T-helper 1 cell treated with Interleukin-12 subunit alpha and Interleukin-12 subunit beta and Interleukin-4 antibody, amounts not matched to agents 30 ng/mL and 1 ng/mL, for 36 hours (primary cell): ENCODE measurements at regions not wholly inside any gene's neighbourhood (a gene's known extent, or its start where the extent isn't known, plus 50 kb on each side); places are given as distances from the start of the nearest gene placed in this dataset.
"Not testable (repeated sequence)": the region's sequence is repeated elsewhere in the genome, so short reads cannot be mapped to it uniquely, and the experiment has no call there.

Source experiments
- intact Hi-C: fragments of 100-400 bp; cut with micrococcal nuclease; formaldehyde crosslinking; loops from one replicate; pipeline ENCODE4 v1.15.1; 2024

- intact Hi-C loops, result no loop called here
These were observed 1162.1 kb upstream of the SEMA6A start for GRCh38 chr5:117736698-117737097.

DNA sequence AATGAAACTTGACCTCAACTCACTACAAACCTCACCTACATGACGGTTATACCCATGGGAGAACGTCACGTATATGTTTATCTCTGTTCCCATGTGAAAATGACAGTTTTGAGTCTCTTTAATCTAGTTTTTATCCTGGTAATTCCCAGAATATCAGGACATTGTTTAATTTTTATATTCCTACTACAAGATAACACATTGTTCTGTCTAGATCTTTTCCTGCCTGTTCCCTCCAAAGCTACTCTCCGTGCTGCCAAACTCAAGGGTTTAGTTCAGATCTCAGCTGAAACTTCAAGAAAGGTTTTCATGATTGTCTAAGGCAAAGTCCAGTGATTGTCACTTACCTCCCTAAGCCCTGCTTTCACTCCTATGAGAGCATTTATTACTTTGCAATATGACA, 1159.4 kb upstream of the SEMA6A start:
- intact Hi-C loops, result no loop called here

DNA sequence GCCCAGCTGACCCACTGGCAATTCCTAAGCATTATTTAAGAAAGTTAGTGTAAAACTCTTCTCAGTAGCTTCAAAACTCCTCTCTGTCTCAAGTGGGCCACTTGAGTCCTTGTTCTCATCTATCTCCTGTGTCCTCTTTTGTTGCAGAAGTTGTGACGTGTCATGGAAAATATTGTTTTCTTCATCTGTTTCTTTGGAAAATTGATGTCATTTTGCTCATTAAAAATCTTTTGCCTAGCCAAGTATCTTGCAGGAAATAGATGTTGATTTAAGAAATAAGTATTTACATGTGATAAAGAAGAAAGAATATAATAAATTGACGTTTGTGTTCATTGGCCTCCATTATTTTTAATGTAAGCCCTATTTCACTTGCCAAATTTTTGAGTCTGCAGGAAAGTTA, 1158.4 kb upstream of the SEMA6A start:
- intact Hi-C loops, result no loop called here

DNA sequence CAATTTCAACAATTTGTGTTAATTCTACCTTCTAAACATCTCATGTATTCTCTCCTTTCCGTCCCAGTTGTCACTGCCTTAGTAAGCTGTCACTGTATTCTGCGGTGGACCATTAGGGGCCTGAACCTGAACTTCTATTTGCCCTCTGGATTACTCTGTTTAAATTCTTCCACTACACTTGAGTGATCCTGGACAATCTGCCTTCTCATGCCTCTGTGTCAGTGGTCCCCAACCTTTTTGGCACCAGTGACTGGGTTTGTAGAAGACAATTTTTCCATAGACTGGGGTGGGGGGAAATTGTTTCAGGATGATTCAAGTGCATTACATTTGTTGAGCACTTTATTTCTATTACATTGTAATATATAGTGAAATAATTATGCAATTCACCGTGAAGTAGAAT, 1157.6 kb upstream of the SEMA6A start:
- intact Hi-C loops, result no loop called here

DNA sequence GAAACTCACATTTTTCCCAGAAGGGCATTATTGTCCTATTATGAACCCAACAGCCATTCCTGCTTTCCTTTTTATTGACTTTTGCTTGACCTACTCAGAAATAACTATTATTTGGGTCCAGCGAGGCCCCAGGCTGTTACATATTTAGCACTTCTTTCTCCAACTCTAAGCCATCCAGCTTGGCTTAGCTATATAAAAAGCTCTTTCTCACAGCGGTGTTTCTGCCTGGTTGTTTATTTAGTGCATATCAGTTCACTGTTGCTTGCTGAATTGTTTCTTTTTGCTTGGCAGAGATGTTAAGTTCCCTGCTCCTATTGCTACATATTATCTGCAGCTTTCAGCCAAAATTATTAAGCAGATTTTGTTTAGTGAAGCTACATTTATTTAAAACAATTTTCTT, 1156.8 kb upstream of the SEMA6A start:
- intact Hi-C loops, result no loop called here

- intact Hi-C loops, result not testable (repeated sequence)
These were observed 1146.2 kb upstream of the SEMA6A start for GRCh38 chr5:117720784-117721183.

- intact Hi-C loops, result no loop called here
These were observed 1144.8 kb upstream of the SEMA6A start for GRCh38 chr5:117719413-117719812.

DNA sequence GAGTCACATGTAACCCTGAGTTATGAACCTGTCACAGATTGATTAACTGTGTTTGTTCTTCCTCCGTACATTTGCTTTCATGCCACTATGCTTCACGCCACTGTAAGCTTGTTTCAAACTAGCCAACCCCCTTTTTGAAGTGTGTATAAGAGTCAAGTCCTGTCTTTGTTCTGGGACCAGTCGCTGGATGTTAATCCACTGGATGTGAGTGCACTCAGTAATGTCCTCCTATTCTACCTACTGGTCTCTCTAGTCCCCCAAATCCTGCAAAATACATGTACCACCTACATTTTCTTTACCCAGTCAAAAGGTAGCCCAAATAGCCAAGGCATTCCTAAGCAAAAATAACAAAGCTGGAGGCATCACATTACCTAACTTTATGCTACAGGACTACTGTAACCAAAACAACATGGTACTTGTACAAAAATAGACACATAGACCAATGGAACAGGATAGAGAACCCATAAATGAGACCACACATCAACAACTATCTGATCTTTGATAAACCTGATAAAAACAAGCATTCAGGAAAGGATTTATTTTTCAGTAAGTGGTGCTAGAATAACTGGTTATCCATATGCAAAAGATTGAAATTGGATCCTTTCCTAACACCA, 1139.1 kb upstream of the SEMA6A start:
- intact Hi-C loops, result no loop called here

DNA sequence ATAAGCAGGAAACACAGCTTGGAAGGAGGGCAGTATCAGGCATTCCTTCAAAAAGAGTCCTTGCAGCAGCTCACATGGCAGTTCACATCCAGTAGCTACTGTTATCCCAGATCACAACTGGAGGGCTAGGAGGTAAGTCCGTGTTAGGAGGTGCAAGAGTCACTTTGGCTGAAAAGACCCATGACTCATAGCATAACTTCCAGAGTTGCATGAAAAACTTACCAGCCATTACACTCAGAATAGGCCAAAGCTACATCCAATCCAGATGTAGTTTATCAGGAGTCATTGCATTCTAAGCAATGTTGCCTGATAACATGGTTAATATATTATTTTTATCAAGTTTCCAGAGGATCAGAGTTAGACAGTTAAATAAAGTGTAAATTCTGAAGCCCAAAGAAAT, 1126.4 kb upstream of the SEMA6A start:
- intact Hi-C loops, result no loop called here

- intact Hi-C loops, result no loop called here
These were observed 1118.0 kb upstream of the SEMA6A start for GRCh38 chr5:117692606-117693005.

DNA sequence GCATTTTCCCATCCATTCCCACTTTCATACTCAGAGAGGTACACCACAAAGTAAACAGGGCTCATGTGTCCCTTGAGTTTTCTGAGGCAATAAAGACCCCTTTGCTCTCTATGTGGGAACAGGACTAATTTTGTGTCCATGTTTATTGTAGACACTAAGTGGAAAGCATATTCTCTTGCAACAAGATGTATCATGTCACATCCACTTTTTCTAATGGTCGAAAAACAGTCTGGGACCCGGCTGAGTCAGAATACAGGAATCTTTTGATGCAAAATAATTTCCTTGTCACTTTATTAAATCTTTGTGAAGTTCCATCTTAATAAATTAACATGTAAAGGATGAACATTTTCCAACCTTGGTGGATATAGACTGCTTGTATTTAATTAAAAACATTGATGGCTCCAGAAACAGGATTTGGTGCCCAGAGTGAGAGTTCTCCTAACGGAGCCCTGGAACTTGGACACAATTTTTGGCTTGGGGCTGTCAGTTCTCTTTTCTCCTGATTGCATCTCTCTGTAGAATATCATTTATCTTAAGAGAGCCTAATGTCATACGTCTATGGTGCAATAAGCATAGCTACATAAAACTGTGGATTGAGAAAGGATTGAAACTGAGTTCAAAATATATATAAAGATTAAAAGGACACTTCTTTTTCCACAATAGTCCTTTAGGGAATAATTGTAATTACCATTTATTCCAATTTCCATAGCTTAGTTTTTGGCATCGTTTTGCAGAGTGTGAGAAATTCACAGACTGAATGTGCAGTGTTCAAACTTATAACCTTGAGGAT, 1116.7 kb upstream of the SEMA6A start:
- intact Hi-C loops, result no loop called here

GRCh38 chr5:117690612-117691011, 1116.0 kb upstream of the SEMA6A start:
- intact Hi-C loops, result no loop called here

DNA sequence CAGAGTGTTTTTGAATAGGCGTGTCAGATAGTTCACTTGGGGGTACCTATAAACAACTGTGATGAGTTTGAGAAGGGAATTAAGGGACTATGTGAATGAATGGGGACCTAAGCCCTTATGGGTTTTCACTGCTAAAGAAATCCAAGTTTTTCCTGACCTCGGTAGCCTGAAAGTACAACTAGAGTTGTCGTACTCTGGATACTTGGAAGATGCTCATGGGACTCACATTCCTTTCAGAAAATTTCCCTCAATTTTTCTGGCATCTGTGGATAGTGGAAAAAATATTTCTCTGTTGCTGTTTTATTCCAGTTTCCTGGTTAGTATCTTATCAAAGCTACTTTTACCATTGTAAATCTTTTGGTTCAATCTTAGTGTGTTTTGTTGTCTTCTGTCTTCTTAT, 1112.3 kb upstream of the SEMA6A start:
- intact Hi-C loops, result no loop called here

DNA sequence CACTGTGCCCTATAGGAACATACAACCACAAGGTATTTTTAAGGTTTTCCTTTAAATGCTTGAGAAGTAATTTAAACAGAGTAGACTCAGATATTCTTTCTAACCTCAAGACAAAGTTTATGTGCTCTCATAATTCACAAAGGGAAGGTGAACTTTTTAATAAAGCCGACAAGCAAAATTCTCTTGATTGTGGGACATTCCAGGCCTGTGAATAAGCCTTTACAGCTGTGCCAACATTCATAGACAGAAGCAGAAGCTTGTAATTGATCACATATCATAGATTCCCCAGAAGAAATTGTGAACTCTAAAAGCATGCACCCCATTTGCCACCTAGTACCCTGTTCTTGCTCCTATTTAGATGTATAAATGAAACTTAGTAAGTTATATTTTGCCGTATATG, 1107.8 kb upstream of the SEMA6A start:
- intact Hi-C loops, result no loop called here

- intact Hi-C loops, result no loop called here
These were observed 1107.0 kb upstream of the SEMA6A start for GRCh38 chr5:117681431-117682254.

DNA sequence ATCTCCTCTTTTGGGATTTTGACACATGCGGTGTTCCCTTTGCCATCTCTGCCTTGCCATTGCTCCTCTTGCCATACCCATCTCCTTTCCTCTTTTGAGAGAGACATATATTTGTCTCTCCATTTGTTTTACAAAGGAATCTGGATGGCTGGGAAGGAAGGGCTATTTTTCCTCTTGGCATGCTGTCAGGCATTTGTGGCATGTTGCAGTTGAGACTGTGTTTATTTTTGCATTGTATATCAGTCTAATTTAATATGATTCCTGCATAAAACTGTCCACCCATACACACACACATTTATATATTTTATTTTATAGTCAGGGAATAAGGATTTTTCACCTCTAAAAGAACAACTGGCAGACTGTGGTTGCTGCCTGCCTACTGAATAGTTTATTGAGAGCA, 1105.8 kb upstream of the SEMA6A start:
- intact Hi-C loops, result no loop called here

- intact Hi-C loops, result no loop called here
These were observed 1104.4 kb upstream of the SEMA6A start for GRCh38 chr5:117679046-117679445.

DNA sequence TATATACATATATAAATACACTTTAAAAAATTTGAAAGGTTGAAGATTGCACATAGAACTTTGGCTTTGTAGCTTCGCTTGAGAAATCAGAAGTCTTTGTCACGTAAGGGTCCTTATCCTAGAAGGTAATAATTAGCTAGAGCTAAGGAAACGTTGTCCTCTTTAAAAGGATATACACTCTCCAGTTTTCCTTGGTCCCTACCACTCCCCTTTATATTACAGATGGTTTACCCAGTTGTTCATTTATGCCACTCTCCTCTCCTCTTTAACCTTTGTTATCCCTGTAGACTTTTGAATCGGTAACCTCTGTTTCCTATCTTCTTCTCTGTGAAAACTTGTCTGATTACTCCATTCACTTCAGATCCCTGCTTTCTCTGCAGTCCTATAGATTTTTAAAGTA, 1101.0 kb upstream of the SEMA6A start:
- intact Hi-C loops, result no loop called here

GRCh38 chr5:117671551-117671950, 1096.9 kb upstream of the SEMA6A start:
- intact Hi-C loops, result no loop called here

GRCh38 chr5:117667105-117667504, 1092.5 kb upstream of the SEMA6A start:
- intact Hi-C loops, result no loop called here

DNA sequence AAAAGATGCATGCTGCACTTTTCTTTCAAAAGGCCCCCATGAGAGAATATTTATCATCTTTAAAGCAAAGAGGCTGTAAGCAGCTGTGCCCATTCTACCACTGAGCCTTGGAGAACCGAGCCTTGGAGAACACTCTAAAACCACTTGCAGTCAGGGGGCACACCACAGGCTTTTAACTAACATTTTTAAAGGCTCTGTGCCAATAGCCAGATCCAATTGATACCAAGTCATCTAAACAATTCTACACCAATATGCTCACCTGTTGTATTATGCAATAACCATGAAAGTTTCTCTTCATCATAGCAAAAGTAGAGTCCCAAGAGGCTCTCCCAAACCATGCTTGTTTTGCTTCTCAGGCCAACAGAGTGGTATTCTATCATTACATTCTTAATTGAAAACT, 1090.5 kb upstream of the SEMA6A start:
- intact Hi-C loops, result no loop called here

DNA sequence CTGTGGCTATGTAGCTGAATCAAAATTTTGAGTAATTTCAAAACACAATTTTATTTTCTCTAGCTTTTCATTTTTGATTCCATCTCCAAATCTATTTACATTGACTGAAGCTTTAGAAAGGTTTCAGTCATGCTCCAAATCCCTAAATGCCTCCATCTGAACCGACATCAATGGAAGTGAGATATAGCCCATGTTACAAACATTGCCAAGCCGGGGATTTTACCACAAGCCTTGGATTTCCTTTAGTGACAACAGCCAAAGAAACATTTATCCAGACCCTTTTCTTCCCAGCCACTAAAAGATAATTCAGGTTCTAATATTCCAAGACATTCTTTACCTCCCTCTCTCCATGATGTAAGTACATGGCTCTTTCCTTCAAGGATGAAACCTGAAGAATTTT, 1087.7 kb upstream of the SEMA6A start:
- intact Hi-C loops, result no loop called here
